Calu3 (cell line): ENCODE measurements at regions not wholly inside any gene's neighbourhood (a gene's known extent, or its start where the extent isn't known, plus 50 kb on each side); places are given as distances from the start of the nearest gene placed in this dataset.

ENCODE experiments used
- BruUV-seq: library from RNA; stranded (reverse); fragments of 400-500 nt; replicated peaks from 2 replicates; lab custom pipeline; 2021; lab: Mats Ljungman, UMichigan
- CTCF ChIA-PET: fragments of 300-600 bp; sonication (Branson Sonifier 250); formaldehyde crosslinking; loops from one replicate; lab custom pipeline; 2022; ENCODE audit warnings: antibody characterized with exemption; lab: Charles Lee
- DNase-seq: peaks from one replicate; pipeline ENCODE4 v3.0.0; 2022
- H3K27ac Mint-ChIP-seq: one replicate; pipeline ENCODE4 v1.8.0; 2022; ENCODE audit warnings: mixed read lengths; ENCODE audit not compliant: unreplicated experiment
- H3K27me3 Mint-ChIP-seq: one replicate; pipeline ENCODE4 v1.8.0; 2022; ENCODE audit warnings: mixed read lengths; ENCODE audit not compliant: unreplicated experiment
- H3K36me3 Mint-ChIP-seq: one replicate; pipeline ENCODE4 v1.8.0; 2022; ENCODE audit warnings: mild to moderate bottlenecking, moderate library complexity, mixed read lengths; ENCODE audit not compliant: insufficient read depth, unreplicated experiment
- H3K4me1 Mint-ChIP-seq: one replicate; pipeline ENCODE4 v1.8.0; 2022; ENCODE audit warnings: mild to moderate bottlenecking, low read depth, mixed read lengths; ENCODE audit not compliant: unreplicated experiment
- H3K4me3 Mint-ChIP-seq: one replicate; pipeline ENCODE4 v1.8.0; 2022; ENCODE audit warnings: mild to moderate bottlenecking, low read depth, moderate library complexity, mixed read lengths; ENCODE audit not compliant: unreplicated experiment
- H3K9me3 Mint-ChIP-seq: one replicate; pipeline ENCODE4 v1.8.0; 2022; ENCODE audit warnings: low read depth, mixed read lengths; ENCODE audit not compliant: unreplicated experiment
- intact Hi-C: fragments of 100-400 bp; cut with micrococcal nuclease; formaldehyde crosslinking; loops from one replicate; pipeline ENCODE4 v1.10.0; 2022; ENCODE audit not compliant: unreplicated experiment
- TF ChIP-seq, protein P1 (sequence below): fragments of 200-600 bp; IDR thresholded peaks from one replicate; pipeline ENCODE4 v1.8.0; 2022; ENCODE audit warnings: antibody characterized with exemption; ENCODE audit not compliant: unreplicated experiment

DNA sequence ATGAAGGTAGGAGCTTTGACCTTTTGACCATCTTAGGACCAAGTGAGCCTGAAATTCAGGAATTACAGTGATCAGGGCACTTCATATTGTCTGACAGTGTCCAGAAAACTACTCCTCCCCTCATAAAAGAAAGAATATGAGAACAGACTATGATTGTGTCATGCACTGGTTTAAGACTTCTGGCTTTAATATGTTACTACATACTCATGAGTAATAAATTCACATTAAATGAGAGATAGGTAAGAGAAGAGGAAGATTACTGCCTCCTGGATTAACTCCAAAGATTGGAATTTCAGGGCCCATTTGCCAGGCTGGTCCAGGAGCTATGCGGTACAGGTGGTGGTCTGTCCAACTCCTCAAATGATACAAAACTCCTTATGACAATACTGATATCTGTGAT lies 213.5 kb upstream of the ADRA1B start:
- no TSS peak for BruUV-seq
- TF ChIP-seq, protein P1, sequence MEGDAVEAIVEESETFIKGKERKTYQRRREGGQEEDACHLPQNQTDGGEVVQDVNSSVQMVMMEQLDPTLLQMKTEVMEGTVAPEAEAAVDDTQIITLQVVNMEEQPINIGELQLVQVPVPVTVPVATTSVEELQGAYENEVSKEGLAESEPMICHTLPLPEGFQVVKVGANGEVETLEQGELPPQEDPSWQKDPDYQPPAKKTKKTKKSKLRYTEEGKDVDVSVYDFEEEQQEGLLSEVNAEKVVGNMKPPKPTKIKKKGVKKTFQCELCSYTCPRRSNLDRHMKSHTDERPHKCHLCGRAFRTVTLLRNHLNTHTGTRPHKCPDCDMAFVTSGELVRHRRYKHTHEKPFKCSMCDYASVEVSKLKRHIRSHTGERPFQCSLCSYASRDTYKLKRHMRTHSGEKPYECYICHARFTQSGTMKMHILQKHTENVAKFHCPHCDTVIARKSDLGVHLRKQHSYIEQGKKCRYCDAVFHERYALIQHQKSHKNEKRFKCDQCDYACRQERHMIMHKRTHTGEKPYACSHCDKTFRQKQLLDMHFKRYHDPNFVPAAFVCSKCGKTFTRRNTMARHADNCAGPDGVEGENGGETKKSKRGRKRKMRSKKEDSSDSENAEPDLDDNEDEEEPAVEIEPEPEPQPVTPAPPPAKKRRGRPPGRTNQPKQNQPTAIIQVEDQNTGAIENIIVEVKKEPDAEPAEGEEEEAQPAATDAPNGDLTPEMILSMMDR, result no peak
- no peak overlapping the region for H3K4me3 Mint-ChIP-seq
- CTCF ChIA-PET, result no interaction called here
- H3K9me3 Mint-ChIP-seq, result peaks cover 8% of the 10 kb centered on the region
- intact Hi-C loops, result no loop called here
- no peak for DNase-seq
- no peaks in the 10 kb centered on the region for H3K27me3 Mint-ChIP-seq
- no peaks in the 10 kb centered on the region for H3K4me1 Mint-ChIP-seq
- H3K36me3 Mint-ChIP-seq, result no peaks in the 10 kb centered on the region
- no peak overlapping the region for H3K27ac Mint-ChIP-seq

DNA sequence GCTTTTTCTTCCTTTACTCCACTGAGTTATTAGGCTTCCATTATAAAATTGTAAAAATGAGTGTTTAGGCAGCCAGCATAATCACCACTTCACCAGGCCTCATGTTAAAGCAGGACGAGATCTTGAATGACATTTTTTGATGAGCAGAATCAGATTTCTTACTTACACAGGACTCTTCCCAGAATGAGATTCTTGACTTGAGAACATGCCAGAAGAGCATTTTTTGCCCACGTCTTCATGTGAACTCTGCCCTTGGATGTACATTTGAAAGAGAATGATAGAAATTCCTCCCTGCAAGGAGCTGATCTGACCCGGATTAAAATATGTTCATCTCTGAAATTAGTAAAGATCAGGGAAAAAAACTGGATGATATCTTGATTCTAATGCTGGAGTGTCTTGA lies 212.1 kb upstream of the ADRA1B start:
- Mint-ChIP-seq H3K36me3 (no peaks in the 10 kb centered on the region), H3K27me3 (no peaks in the 10 kb centered on the region), H3K27ac (no peak overlapping the region), H3K4me1 (no peaks in the 10 kb centered on the region), H3K4me3 (no peak overlapping the region), H3K9me3 (peaks cover 10% of the 10 kb centered on the region)
- no peak for DNase-seq
- intact Hi-C loops, result no loop called here
- TF ChIP-seq, protein P1, result no peak
- BruUV-seq, result no TSS peak
- CTCF ChIA-PET, result interaction anchor here (0.6 kb wide), 1 partner anchor 57 kb away, joined by 3 read pairs; no protein-coding TSS in a partner anchor

DNA sequence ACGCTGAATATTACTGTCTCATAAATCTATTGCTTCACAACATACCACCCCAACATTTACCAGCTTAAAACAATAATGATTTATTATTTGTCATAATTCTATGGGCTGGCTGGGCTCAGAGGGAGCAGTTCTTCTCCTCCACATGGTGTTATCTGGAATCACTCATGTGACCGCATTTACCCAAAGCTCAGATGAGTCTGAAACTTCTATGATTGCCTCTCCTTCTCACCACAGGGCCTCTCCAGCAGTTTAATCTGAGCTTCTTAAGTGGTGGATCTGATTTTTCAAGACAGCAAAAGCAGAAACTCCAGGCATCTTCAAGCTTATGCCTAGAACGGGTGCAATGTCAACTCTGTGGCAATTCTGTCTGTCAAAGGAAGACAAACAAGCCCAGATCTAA lies 210.3 kb upstream of the ADRA1B start:
- no TSS peak for BruUV-seq
- no peak for DNase-seq
- intact Hi-C loops, result no loop called here
- Mint-ChIP-seq H3K27ac (no peak overlapping the region), H3K27me3 (no peaks in the 10 kb centered on the region), H3K4me1 (no peaks in the 10 kb centered on the region), H3K9me3 (peaks cover 12% of the 10 kb centered on the region), H3K36me3 (no peaks in the 10 kb centered on the region), H3K4me3 (no peak overlapping the region)
- CTCF ChIA-PET, result interaction anchor here (0.6 kb wide), 1 partner anchor 40 kb away, joined by 10 read pairs; no protein-coding TSS in a partner anchor
- TF ChIP-seq, protein P1, result no peak

DNA sequence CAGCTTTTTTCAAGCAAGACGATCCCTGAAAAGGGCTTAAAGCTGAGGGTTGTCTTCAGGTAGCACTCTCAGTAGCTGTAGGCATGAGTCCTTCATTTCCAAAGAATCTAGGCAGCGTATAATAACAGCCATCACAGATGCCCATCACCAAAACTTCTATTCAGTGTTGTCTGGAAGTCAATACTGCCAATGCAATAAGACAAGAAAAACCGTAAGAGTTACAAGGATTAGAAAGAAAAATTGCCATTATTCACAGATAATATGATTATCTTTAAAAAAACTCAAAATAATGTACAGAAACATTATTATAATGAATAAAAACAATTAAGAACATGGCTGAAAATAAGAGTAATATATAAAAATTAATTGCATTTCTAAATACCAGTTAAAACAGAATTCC lies 208.2 kb upstream of the ADRA1B start:
- H3K27ac Mint-ChIP-seq, result no peak overlapping the region
- intact Hi-C loops, result no loop called here
- BruUV-seq, result no TSS peak
- CTCF ChIA-PET, result no interaction called here
- H3K9me3 Mint-ChIP-seq, result peaks cover 12% of the 10 kb centered on the region
- no peaks in the 10 kb centered on the region for H3K36me3 Mint-ChIP-seq
- DNase-seq, result no peak
- no peaks in the 10 kb centered on the region for H3K4me1 Mint-ChIP-seq
- no peaks in the 10 kb centered on the region for H3K27me3 Mint-ChIP-seq
- H3K4me3 Mint-ChIP-seq, result no peak overlapping the region
- TF ChIP-seq, protein P1, result no peak
